Activated CD4-positive, alpha-beta T cell treated with anti-CD3 and anti-CD28 coated beads for 36 hours (primary cell): ENCODE measurements at regions not wholly inside any gene's neighbourhood (a gene's known extent, or its start where the extent isn't known, plus 50 kb on each side); places are given as distances from the start of the nearest gene placed in this dataset.

Experiments used
- ATAC-seq: fragments of 200-7000 bp; cut with Tn5 transposase; one replicate; pipeline ENCODE4 v1.10.0; 2021; ENCODE audit warnings: mild to moderate bottlenecking, moderate library complexity
- CTCF ChIA-PET: fragments of 350-600 bp; sonication (Branson Sonifier 250); formaldehyde crosslinking; loops from one replicate; lab custom pipeline; 2021; ENCODE audit warnings: antibody characterized with exemption; lab: Charles Lee
- POLR2A ChIA-PET: fragments of 350-600 bp; sonication (Branson Sonifier 250); formaldehyde crosslinking; loops from one replicate; lab custom pipeline; 2021; ENCODE audit warnings: antibody characterized with exemption, inconsistent platforms; lab: Charles Lee
- DNase-seq: peaks from one replicate; pipeline ENCODE4 v3.0.0-alpha.2; 2020
- H3K27ac Mint-ChIP-seq: one replicate; pipeline ENCODE4 v1.8.0; 2021; ENCODE audit warnings: mixed read lengths
- H3K27me3 Mint-ChIP-seq: one replicate; pipeline ENCODE4 v1.8.0; 2021; ENCODE audit warnings: mixed read lengths
- H3K36me3 Mint-ChIP-seq: one replicate; pipeline ENCODE4 v1.8.0; 2021; ENCODE audit warnings: low read depth, mixed read lengths
- H3K4me1 Mint-ChIP-seq: one replicate; pipeline ENCODE4 v1.8.0; 2021; ENCODE audit warnings: mixed read lengths
- H3K4me3 Mint-ChIP-seq: one replicate; pipeline ENCODE4 v1.8.0; 2021; ENCODE audit warnings: mild to moderate bottlenecking, moderate library complexity, mixed read lengths
- H3K9me3 Mint-ChIP-seq: one replicate; pipeline ENCODE4 v1.8.0; 2021; ENCODE audit warnings: low read depth, mixed read lengths
- intact Hi-C, 2 experiments: fragments of 100-400 bp; cut with DNase I in 1 of 2; cut with micrococcal nuclease in 1 of 2; formaldehyde crosslinking; loops; one replicate each; pipeline versions ENCODE4 v1.14.2 to v1.15.1; 2022 to 2024; cut with DNase I, micrococcal nuclease

DNA sequence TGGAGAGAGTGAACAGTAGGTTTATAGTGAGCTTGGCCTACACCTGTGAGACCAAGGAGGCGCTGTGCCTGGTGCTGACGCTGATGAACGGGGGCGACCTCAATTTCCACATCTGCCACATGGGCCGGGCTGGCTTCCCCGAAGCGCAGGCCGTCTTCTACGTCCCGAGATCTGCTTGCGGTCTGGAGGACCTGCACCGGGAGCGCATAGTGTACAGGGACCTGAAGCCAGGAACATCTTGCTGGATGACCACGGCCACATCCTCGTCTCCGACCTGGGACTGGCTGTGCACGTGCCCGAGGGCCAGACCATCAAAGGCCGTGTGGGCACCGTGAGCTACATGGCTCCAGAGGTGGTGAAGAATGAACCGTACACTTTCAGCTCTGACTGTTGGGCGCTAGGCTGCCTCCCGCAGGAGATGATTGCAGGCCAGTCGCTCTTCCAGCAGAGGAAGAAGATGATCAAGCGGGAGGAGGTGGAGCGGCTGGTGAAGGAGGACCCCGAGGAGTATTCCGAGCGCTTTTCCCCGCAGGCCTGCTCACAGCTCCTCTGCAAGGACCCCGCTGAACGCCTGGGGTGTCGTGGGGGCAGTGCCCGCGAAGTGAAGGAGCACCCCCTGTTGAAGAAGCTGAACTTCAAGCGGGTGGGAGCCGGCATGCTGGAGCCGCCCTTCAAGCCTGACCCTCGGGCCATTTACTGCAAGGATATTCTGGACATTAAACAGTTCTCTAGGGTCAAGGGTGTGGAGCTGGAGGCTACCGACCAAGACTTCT lies 139.0 kb downstream of the ZDHHC20 start:
- peaks cover 2% of the 10 kb centered on the region for H3K36me3 Mint-ChIP-seq
- ChIA-PET POLR2A (no interaction called here), CTCF (interaction anchor here (0.8 to 1.1 kb wide), 2 partner anchors 22 to 23 kb away, joined by 3 to 4 read pairs; no protein-coding TSS in a partner anchor)
- no peak overlapping the region for H3K27ac Mint-ChIP-seq
- H3K4me3 Mint-ChIP-seq = no peak overlapping the region
- DNase-seq (no peak), ATAC-seq (no peak)
- H3K4me1 Mint-ChIP-seq = peaks cover 9% of the 10 kb centered on the region
- H3K27me3 Mint-ChIP-seq = no peaks in the 10 kb centered on the region
- intact Hi-C loops = no loop called here
- no peaks in the 10 kb centered on the region for H3K9me3 Mint-ChIP-seq

DNA sequence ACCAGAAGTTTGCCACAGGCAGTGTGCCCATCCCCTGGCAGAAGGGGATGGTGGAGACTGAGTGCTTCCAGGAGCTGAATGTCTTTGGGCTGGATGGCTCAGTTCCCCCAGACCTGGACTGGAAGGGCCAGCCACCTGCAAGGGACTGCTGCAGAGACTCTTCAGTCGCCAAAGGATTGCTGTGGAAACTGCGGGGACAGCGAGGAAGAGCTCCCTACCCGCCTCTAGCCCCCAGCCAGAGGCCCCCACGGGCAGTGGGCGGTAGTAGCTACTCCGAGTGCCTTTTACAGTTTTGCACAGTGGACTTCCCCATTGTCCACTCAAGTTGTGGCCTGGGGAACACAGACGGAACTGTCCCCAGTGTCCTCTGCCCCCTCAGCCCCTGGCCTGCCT lies 138.5 kb downstream of the ZDHHC20 start:
- DNase-seq = no peak
- intact Hi-C loops = no loop called here
- CTCF ChIA-PET = interaction anchor here (1.1 kb wide), 1 partner anchor 22 kb away, joined by 3 read pairs; no protein-coding TSS in a partner anchor
- ATAC-seq = no peak
- Mint-ChIP-seq H3K9me3 (no peaks in the 10 kb centered on the region), H3K4me1 (peaks cover 10% of the 10 kb centered on the region), H3K27ac (no peak overlapping the region), H3K36me3 (peaks cover 2% of the 10 kb centered on the region), H3K4me3 (no peak overlapping the region), H3K27me3 (no peaks in the 10 kb centered on the region)
- POLR2A ChIA-PET = no interaction called here

DNA sequence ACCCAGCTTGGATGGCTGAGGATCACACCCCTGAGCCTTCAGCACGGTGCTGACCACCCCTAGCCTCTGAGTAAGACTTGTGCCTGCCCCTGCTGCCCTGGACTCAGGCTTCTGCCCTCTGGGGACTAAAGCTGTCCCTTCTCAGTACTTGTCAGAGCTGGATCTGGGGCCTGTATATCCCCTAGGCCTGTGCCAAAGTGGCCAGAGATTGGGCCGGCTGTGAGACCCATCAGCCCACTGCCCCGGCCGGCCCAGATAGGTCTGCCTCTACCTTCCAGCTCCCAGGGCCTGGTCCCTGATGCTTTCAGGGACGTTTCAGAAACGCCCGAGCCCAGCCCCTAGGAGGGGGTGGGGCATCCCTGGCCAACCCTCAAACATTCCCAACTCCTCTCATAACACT lies 137.8 kb downstream of the ZDHHC20 start:
- no peak for ATAC-seq
- H3K9me3 Mint-ChIP-seq = no peaks in the 10 kb centered on the region
- H3K27me3 Mint-ChIP-seq = no peaks in the 10 kb centered on the region
- intact Hi-C loops = no loop called here
- H3K36me3 Mint-ChIP-seq = peaks cover 2% of the 10 kb centered on the region
- peaks cover 7% of the 10 kb centered on the region for H3K4me1 Mint-ChIP-seq
- H3K27ac Mint-ChIP-seq = no peak overlapping the region
- ChIA-PET POLR2A (no interaction called here), CTCF (interaction anchor here (0.6 to 1.1 kb wide), 3 partner anchors 23 to 79 kb away, joined by 3 read pairs; no protein-coding TSS in a partner anchor)
- H3K4me3 Mint-ChIP-seq = no peak overlapping the region
- no peak for DNase-seq

DNA sequence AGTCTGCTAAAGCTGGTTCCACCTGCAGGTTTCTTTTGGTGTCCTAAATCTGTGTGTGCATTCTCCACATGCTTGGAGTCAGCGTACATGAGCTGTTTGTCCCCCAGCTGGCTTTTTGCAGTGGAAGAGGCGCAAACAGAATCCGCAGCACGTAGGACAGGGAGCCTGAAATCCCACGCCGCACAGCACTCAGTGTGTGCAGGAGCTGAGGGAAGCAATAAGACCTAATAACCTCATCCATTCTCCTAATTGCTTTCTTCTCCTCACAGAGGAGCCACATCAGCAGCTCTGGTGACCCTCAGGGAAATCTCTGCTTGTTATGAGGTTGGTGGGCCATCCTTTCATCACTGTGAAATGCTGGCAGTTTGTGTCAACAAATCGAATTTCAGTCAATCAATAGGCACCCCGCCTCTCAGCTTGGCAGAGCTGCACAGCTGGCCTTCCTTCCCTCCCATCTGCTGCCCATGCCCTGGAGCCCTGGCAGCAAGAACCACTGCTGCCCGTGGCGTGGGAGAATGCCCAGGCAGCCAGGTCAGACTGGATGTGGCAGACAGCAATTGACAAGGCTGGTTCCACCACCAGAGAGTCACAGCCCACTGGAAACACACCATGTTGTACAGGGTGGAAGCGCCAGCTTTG lies 136.7 kb downstream of the ZDHHC20 start:
- Mint-ChIP-seq H3K27ac (no peak overlapping the region), H3K36me3 (peaks cover 2% of the 10 kb centered on the region), H3K4me3 (no peak overlapping the region), H3K9me3 (no peaks in the 10 kb centered on the region), H3K4me1 (peaks cover 3% of the 10 kb centered on the region), H3K27me3 (no peaks in the 10 kb centered on the region)
- ChIA-PET CTCF (no interaction called here), POLR2A (no interaction called here)
- ATAC-seq (no peak), DNase-seq (no peak)
- intact Hi-C loops = no loop called here
